ENCODE measurements at regions not wholly inside any gene's neighbourhood (a gene's known extent, or its start where the extent isn't known, plus 50 kb on each side); places are given as distances from the start of the nearest gene placed in this dataset.

DNA sequence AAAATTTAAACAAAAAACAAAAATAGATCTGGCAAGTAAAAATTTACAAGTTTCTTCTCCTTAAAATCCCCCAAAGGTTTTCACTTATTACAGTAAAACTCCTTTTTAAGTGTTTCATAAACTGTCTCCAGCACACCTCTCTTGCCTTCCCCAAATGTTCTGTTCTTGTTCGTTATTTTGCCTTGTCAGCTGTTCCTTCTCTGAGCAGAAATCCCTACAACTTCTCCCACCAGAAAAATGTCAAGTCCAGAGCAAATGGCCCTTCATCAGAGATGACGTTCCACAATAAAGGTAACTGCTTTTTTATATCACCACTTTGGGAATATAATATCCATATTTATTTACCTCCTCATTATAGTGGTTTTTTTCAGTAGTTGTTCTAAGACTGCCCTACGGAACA is 432.1 kb downstream of the ADAM29 start:
- Mint-ChIP-seq H3K4me1 (ENCODE audit: low read depth) (no peaks in the 10 kb centered on the region), H3K9me3 (ENCODE audit: insufficient read depth) (no peaks in the 10 kb centered on the region), H3K27ac (no peak overlapping the region), H3K36me3 (ENCODE audit: low read depth) (no peaks in the 10 kb centered on the region), H3K4me3 (no peak overlapping the region), H3K27me3 (ENCODE audit: low read depth) (no peaks in the 10 kb centered on the region)
- ATAC-seq = no peak
- POLR2A ChIA-PET = no interaction called here
- no peak for DNase-seq
- CTCF ChIA-PET = no interaction called here

DNA sequence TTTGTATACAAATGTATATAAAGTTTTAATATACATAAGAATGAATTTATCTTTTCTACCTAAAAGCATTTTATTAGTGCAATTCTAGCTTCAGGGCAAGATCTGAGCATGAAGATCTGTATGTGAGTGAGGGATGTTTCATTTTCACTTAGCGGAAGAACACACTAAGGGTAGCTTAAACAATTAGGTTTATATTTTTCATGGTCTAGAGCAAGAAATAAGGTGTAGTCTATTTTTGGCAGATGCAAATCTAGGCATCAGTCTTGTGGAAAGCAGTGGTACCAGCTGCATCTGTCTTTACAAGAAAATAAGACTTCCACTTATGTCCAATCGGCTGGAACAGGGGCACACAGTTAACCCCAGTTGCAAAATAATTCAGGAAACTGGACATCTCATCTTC is 433.3 kb downstream of the ADAM29 start:
- ChIA-PET POLR2A (no interaction called here), CTCF (no interaction called here)
- H3K27me3 Mint-ChIP-seq (ENCODE audit: low read depth) = no peaks in the 10 kb centered on the region
- ATAC-seq = no peak
- no peak for DNase-seq
- no peaks in the 10 kb centered on the region for H3K4me1 Mint-ChIP-seq (ENCODE audit: low read depth)
- no peak overlapping the region for H3K4me3 Mint-ChIP-seq
- H3K9me3 Mint-ChIP-seq (ENCODE audit: insufficient read depth) = no peaks in the 10 kb centered on the region
- no peak overlapping the region for H3K27ac Mint-ChIP-seq
- no peaks in the 10 kb centered on the region for H3K36me3 Mint-ChIP-seq (ENCODE audit: low read depth)

GRCh38 chr4:175369087-175369486 is 443.0 kb downstream of the GPM6A start:
- ATAC-seq (no peak), DNase-seq (no peak)
- Mint-ChIP-seq H3K36me3 (ENCODE audit: low read depth) (no peaks in the 10 kb centered on the region), H3K4me1 (ENCODE audit: low read depth) (no peaks in the 10 kb centered on the region), H3K27me3 (ENCODE audit: low read depth) (no peaks in the 10 kb centered on the region), H3K27ac (no peak overlapping the region), H3K4me3 (no peak overlapping the region), H3K9me3 (ENCODE audit: insufficient read depth) (no peaks in the 10 kb centered on the region)
- ChIA-PET CTCF (no interaction called here), POLR2A (no interaction called here)

DNA sequence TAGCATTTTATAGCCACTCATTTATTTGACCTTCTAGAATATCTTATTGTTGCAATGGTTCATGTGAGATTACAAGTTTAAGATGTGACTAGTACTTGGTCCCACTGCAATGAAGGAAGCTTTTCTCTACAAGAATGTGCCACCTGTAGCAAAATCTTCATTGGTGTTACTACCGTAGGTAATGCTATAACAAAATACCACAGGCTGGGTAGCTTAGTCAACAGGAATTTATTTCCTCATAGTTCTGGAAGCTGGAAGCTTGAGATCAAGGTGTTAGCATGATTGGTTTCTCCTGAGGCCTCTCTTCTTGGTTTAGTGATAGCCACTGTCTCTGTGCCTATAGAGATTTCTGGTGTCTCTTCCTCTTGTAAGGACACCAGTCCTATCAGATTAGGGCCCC is 441.0 kb downstream of the GPM6A start:
- Mint-ChIP-seq H3K4me3 (no peak overlapping the region), H3K27ac (no peak overlapping the region), H3K27me3 (ENCODE audit: low read depth) (no peaks in the 10 kb centered on the region), H3K9me3 (ENCODE audit: insufficient read depth) (no peaks in the 10 kb centered on the region), H3K36me3 (ENCODE audit: low read depth) (no peaks in the 10 kb centered on the region), H3K4me1 (ENCODE audit: low read depth) (no peaks in the 10 kb centered on the region)
- POLR2A ChIA-PET = no interaction called here
- no peak for DNase-seq
- CTCF ChIA-PET = no interaction called here
- ATAC-seq = no peak

GRCh38 chr4:175373031-175373430 is 439.0 kb downstream of the GPM6A start:
- Mint-ChIP-seq H3K27ac (no peak overlapping the region), H3K9me3 (ENCODE audit: insufficient read depth) (no peaks in the 10 kb centered on the region), H3K36me3 (ENCODE audit: low read depth) (no peaks in the 10 kb centered on the region), H3K27me3 (ENCODE audit: low read depth) (no peaks in the 10 kb centered on the region), H3K4me1 (ENCODE audit: low read depth) (no peaks in the 10 kb centered on the region), H3K4me3 (no peak overlapping the region)
- ChIA-PET CTCF (no interaction called here), POLR2A (no interaction called here)
- no peak for ATAC-seq
- DNase-seq = no peak

DNA sequence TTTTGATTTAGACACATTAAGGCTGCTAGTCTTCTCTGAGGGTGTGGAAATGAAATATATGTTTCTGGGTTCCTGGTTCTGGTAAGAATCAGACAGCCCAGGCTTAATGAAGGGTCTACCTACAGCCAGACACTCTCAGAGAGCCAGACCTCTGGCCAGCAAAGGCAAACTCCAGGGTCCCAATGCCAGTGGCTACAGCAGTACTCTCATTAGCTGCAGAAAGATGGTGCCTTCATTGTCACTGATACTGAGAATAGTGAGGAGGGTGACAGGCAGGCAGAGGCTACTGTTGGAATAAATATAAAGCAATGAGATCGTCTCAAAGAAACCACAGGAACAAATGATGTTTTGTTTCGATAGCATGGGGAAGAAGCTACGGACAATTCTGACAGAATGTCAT is 437.6 kb downstream of the GPM6A start:
- no peaks in the 10 kb centered on the region for H3K27me3 Mint-ChIP-seq (ENCODE audit: low read depth)
- H3K4me3 Mint-ChIP-seq = no peak overlapping the region
- no peak for ATAC-seq
- H3K36me3 Mint-ChIP-seq (ENCODE audit: low read depth) = no peaks in the 10 kb centered on the region
- ChIA-PET POLR2A (no interaction called here), CTCF (no interaction called here)
- H3K27ac Mint-ChIP-seq = no peak overlapping the region
- no peaks in the 10 kb centered on the region for H3K9me3 Mint-ChIP-seq (ENCODE audit: insufficient read depth)
- no peaks in the 10 kb centered on the region for H3K4me1 Mint-ChIP-seq (ENCODE audit: low read depth)
- no peak for DNase-seq

DNA sequence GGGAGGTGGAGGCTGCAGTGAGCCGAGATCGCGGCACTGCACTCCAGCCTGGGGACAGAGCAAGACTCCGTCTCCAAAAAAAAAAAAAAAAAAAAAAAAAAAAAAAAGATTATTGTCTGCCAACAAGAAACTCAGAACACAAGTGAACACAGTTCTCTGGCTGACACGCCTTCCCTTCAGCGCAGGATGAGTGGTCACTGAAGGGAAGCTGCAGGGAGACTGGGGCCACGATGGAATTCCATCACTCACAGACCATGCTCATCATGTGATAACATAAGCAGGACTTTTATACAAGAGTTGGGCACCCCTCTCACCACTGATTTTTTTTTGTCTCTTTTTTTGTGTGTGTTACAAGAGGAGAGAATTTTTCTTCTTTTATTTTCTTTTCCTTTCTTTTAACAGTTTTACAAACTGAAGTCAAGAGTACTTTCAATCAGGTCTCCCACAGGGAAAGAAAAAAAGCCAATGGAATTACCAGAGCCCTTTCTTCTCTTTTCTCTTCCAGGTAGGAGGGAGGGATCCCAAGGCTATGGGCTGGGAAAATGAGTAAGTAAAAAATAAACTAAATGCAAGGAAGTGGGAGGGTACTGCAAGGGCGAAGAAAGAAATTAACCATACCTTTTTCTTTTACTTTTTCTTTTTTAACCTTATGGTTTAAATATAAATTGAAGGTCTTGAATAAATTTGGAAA is 435.6 kb downstream of the GPM6A start:
- H3K4me1 Mint-ChIP-seq (ENCODE audit: low read depth) = no peaks in the 10 kb centered on the region
- H3K36me3 Mint-ChIP-seq (ENCODE audit: low read depth) = no peaks in the 10 kb centered on the region
- no peaks in the 10 kb centered on the region for H3K27me3 Mint-ChIP-seq (ENCODE audit: low read depth)
- H3K27ac Mint-ChIP-seq = no peak overlapping the region
- ATAC-seq = no peak
- CTCF ChIA-PET = no interaction called here
- H3K9me3 Mint-ChIP-seq (ENCODE audit: insufficient read depth) = no peaks in the 10 kb centered on the region
- no peak for DNase-seq
- POLR2A ChIA-PET = no interaction called here
- H3K4me3 Mint-ChIP-seq = no peak overlapping the region

- no peaks in the 10 kb centered on the region for H3K9me3 Mint-ChIP-seq (ENCODE audit: insufficient read depth)
- ChIA-PET CTCF (no interaction called here), POLR2A (no interaction called here)
- no peak overlapping the region for H3K27ac Mint-ChIP-seq
- ATAC-seq (no peak), DNase-seq (no peak)
- H3K4me3 Mint-ChIP-seq = no peak overlapping the region
- H3K36me3 Mint-ChIP-seq (ENCODE audit: low read depth) = no peaks in the 10 kb centered on the region
- no peaks in the 10 kb centered on the region for H3K27me3 Mint-ChIP-seq (ENCODE audit: low read depth)
- H3K4me1 Mint-ChIP-seq (ENCODE audit: low read depth) = no peaks in the 10 kb centered on the region
Observed at GRCh38 chr4:175377203-175377602, 434.9 kb downstream of the GPM6A start.

- H3K4me3 Mint-ChIP-seq = no peak overlapping the region
- DNase-seq = no peak
- no peaks in the 10 kb centered on the region for H3K27me3 Mint-ChIP-seq (ENCODE audit: low read depth)
- H3K4me1 Mint-ChIP-seq (ENCODE audit: low read depth) = no peaks in the 10 kb centered on the region
- H3K36me3 Mint-ChIP-seq (ENCODE audit: low read depth) = no peaks in the 10 kb centered on the region
- ChIA-PET CTCF (no interaction called here), POLR2A (no interaction called here)
- H3K9me3 Mint-ChIP-seq (ENCODE audit: insufficient read depth) = no peaks in the 10 kb centered on the region
- ATAC-seq = no peak
- no peak overlapping the region for H3K27ac Mint-ChIP-seq
Observed at GRCh38 chr4:175378372-175378771, 433.7 kb downstream of the GPM6A start.

DNA sequence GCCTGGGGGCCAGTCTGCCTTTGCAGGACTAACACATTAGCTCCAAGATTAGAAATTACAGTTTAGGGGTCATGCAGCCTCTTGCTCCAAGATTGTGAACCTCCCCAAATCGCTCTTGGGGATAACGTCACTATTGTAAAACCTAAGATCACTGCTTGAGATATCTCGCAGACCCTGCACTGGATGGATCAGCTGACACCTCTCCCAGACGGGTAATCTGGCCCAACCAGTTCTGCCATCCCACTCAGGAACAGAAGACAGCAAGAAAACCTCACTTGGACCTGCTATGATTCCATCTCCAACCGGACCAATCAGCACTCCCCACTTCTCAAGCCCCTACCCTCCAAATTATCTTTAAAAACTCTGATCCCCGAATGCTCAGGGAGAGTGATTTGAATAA is 431.2 kb downstream of the GPM6A start:
- H3K4me1 Mint-ChIP-seq (ENCODE audit: low read depth) = no peaks in the 10 kb centered on the region
- CTCF ChIA-PET = no interaction called here
- POLR2A ChIA-PET = no interaction called here
- no peak overlapping the region for H3K27ac Mint-ChIP-seq
- H3K9me3 Mint-ChIP-seq (ENCODE audit: insufficient read depth) = no peaks in the 10 kb centered on the region
- no peaks in the 10 kb centered on the region for H3K27me3 Mint-ChIP-seq (ENCODE audit: low read depth)
- no peak for ATAC-seq
- H3K36me3 Mint-ChIP-seq (ENCODE audit: low read depth) = no peaks in the 10 kb centered on the region
- DNase-seq = no peak
- H3K4me3 Mint-ChIP-seq = no peak overlapping the region

- Mint-ChIP-seq H3K9me3 (ENCODE audit: insufficient read depth) (no peaks in the 10 kb centered on the region), H3K27ac (no peak overlapping the region), H3K36me3 (ENCODE audit: low read depth) (no peaks in the 10 kb centered on the region), H3K4me1 (ENCODE audit: low read depth) (no peaks in the 10 kb centered on the region), H3K27me3 (ENCODE audit: low read depth) (no peaks in the 10 kb centered on the region), H3K4me3 (no peak overlapping the region)
- ChIA-PET CTCF (no interaction called here), POLR2A (no interaction called here)
- ATAC-seq (no peak), DNase-seq (no peak)
Observed at GRCh38 chr4:175385797-175386196, 426.3 kb downstream of the GPM6A start.

DNA sequence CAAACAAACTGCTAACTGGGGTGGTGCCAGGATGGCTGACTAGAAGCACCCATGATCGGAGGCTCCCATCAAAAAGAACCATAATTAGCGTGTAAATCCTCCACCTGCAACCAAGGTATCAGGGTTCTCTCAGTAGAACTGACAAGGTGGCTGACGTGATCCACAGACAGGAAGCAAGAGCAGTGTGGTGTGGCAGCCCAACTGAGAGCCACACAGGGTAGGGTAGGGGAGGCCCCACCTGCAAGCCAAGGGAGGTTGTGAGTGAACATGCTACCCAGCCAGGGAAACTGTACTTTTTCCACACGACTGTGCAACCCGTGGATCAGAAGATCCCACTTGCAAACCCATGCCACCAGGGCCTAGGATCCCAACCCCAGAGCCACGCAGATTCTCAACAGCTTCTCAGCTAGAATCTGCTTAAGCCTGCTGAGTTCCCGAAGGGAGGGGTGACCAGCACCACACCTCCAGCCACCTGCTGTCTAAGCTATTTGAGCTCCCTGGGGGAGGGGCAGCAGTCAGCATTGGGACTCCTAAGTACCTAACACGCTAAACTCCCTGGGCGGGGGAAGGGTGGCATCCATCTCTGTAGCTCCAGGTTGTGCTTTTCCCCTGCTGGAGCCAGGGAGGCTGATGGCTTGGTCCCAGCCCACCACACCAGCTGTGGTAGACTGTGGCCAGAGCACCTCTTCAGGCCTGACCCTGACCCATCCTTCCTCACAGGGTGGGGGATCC is 425.1 kb downstream of the GPM6A start:
- no peaks in the 10 kb centered on the region for H3K4me1 Mint-ChIP-seq (ENCODE audit: low read depth)
- POLR2A ChIA-PET = no interaction called here
- no peak for ATAC-seq
- H3K36me3 Mint-ChIP-seq (ENCODE audit: low read depth) = no peaks in the 10 kb centered on the region
- no peak overlapping the region for H3K27ac Mint-ChIP-seq
- no peak overlapping the region for H3K4me3 Mint-ChIP-seq
- no peak for DNase-seq
- no peaks in the 10 kb centered on the region for H3K27me3 Mint-ChIP-seq (ENCODE audit: low read depth)
- CTCF ChIA-PET = no interaction called here
- H3K9me3 Mint-ChIP-seq (ENCODE audit: insufficient read depth) = no peaks in the 10 kb centered on the region

DNA sequence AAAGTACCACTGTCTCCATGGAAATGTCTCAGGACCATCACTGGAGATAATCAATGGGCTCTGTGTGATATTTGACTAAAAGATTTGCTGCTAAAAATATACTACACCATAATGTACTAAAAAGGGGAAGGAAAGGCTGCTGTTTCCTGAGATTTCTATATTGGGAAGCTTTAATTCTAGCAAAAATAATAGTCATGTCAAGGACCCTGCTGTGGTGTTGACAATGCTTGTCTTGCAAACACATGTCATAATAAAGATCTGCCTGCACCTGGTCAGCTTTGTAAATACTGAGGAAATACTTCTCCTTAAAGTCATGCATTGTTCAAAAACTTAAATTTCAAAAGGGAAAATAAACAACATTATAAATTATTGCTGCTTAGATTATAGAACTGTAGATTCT is 417.9 kb downstream of the GPM6A start:
- H3K36me3 Mint-ChIP-seq (ENCODE audit: low read depth) = no peaks in the 10 kb centered on the region
- no peak for ATAC-seq
- no peak overlapping the region for H3K27ac Mint-ChIP-seq
- ChIA-PET CTCF (no interaction called here), POLR2A (no interaction called here)
- no peaks in the 10 kb centered on the region for H3K27me3 Mint-ChIP-seq (ENCODE audit: low read depth)
- H3K4me3 Mint-ChIP-seq = no peak overlapping the region
- peaks cover 6% of the 10 kb centered on the region for H3K9me3 Mint-ChIP-seq (ENCODE audit: insufficient read depth)
- no peaks in the 10 kb centered on the region for H3K4me1 Mint-ChIP-seq (ENCODE audit: low read depth)
- no peak for DNase-seq

All from activated CD8-positive, alpha-beta T cell treated with anti-CD3 and anti-CD28 coated beads, Interleukin-2, amount 10 ng/mL, durations not matched to agents 7 days and 5 days (primary cell).